Stimulated activated CD4-positive, alpha-beta T cell treated with anti-CD3 and anti-CD28 coated beads, Interleukin-1b, Interleukin-23, amount 100 ng/mL, for 48 hours (primary cell): ENCODE measurements at regions not wholly inside any gene's neighbourhood (a gene's known extent, or its start where the extent isn't known, plus 50 kb on each side); places are given as distances from the start of the nearest gene placed in this dataset.

ENCODE experiments used
- DNase-seq: peaks from one replicate; pipeline ENCODE4 v3.0.0-alpha.2; 2020

GRCh38 chr9:85249313-85249621, 492.5 kb downstream of the AGTPBP1 start:
- no peak for DNase-seq

DNA sequence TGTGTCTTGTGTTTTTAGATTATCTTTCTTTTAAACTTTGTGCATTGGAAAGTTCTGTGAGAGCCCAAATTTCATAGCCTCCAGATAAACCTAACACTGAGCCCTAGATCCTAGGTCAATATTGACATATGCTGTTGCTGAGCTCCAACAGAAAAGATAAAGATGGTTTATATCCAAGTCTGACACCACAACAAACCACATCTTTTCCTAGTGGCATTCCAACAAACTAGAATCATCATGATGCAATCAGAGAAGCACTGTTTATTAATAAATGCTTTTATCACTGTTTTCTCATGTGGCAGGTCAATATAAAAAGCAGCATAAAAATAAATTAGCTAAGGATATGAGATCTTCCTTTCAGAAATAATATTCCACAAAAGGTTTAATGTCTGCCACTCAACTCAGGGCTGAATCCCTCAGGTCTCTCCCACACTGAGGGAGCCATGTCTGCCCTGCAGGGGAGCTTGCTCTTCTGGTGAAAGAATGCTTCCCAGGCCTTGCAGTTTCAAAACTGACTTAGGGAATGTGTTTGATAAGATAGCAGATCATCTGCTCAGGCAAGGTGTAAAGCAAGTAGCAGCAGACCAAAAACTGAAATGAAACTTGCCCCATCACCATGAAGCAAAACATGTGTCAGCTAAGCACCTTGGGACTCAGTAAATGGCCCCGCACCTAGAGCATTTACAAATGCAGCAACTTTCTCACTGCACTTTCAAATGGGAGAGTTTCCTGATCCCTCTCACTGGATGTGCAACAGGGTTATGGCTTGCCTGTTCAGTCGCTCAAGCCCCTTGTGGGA, 493.0 kb downstream of the AGTPBP1 start:
- no peak for DNase-seq

DNA sequence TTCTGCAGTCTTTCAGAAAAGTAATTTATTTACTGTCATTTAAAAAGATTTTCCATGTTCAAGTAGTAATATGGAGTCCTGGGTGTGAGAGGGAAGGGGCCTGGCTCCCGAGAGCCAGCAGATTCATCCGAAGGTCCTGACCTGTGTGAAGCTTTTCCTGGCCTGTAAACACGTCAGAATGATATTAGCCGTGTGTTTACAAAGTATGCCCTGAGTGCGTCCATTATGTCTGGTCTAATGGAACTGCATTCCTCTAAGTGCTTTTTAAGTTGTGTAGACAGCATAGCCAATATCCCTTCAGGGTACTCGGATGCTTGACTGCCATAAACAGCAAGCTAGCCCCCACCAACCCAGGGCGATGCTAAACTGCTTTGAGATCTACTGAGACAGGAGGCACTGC, 495.2 kb downstream of the AGTPBP1 start:
- DNase-seq, result no peak

GRCh38 chr9:85244856-85245255, 496.9 kb downstream of the AGTPBP1 start:
- DNase-seq, result no peak

- no peak for DNase-seq
Observed at GRCh38 chr9:85243977-85244376, 497.8 kb downstream of the AGTPBP1 start.

GRCh38 chr9:85237478-85237877, 504.3 kb downstream of the AGTPBP1 start:
- no peak for DNase-seq

DNA sequence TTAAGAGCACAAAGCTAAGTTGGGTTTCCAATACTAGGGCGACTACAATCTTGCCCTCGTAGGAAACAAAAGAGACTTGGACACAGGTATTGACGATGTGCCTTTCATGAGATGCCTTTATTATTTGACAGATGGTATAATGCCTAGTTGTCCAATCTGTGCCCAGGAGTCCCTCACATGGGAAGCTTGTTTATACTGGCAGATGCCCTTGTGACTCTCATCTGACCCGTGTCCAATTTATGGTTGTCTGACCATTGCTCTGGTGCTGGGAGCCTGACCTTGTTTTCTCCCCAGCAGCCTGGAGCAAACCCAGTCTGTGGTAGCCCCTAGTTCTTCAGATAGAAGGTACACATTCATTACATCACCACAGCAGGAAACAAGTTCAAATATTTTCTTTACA, 511.7 kb downstream of the AGTPBP1 start:
- no peak for DNase-seq

- no peak for DNase-seq
Observed at GRCh38 chr9:85228111-85228855, 513.5 kb downstream of the AGTPBP1 start.

DNA sequence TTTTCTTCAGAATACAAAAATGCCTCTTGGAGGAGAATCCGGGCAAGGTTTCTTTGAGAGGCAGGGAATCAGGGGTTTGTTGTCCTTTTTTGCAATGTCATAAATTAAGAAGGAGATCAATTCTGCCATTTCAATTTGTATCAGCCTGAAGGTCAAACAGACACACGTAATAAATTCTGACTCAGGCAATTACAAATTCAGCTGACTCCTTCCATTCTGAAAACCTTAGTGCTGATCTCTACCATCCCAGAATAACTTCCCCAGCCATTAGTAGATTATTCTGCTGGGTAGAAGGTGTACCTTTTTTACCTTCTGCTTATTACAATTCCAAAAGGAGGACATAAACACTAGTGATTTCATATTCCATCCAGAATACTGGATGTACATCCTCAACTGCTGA, 516.6 kb downstream of the AGTPBP1 start:
- DNase-seq, result no peak

DNA sequence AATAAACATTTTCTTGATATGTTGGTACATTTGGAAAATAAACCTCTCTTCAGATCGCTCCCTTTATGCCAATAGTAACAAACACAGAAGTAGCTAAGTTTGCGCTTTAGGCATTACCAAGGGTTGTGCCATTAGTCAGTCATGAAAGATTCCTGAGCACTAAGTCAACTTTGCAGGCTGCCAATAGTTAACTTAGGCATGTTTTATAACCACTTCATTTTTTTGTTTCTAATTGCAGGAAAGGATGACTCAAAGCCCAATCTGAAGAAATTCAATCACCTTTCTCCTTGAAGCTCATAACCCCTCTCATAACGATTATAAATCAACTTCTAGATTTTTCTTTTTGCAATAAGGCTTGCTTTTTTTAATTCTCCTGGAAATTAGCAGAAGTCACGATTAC, 517.0 kb downstream of the AGTPBP1 start:
- no peak for DNase-seq

- DNase-seq, result no peak
Observed at GRCh38 chr9:85224301-85224700, 517.5 kb downstream of the AGTPBP1 start.

DNA sequence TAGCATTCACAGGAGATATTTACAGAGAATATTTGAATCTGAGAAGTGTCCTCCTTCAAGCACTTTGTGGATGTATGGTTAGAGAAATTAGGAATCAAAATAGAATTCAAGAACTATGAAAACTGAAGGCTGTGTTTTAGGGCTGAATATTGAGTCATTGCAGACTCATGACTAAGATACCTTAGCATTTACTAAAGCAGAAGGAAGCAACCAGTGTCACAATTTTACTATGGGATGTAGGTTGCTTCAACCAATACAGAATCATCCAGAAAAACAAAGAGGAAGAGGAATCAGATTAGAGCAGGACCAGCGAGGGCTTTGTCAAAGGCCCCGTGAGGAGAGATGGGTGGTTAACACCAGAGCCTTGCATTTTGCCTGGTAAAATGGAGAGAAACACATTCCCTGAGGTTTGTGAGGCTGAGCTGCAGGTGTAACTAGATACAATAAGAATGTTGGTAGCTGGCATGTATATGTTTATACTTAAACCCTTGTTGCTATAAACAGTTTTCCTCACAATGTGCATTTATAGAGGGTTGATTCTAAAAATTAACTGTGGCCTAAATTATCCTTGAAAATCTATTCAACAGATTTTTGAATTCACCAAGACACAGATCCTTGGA, 518.1 kb downstream of the AGTPBP1 start:
- no peak for DNase-seq

DNA sequence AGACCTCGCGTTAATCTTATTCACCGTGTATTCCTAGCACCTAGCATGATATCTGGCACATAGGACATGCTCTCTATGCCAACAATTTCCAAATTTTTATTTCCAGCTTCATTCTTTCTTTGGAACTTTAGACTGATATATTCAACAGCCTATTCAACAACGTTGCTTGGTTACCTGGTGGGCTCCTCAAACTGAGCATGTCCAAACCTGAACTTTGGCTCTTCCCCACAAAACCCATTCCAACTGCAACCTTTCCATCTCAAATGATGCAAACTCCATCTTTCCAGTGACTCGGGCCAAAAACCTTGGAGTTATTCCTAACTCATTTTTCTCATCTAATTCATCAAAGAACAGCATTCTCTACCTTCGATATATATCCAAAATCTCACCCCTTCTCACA, 525.2 kb downstream of the AGTPBP1 start:
- DNase-seq, result no peak

DNA sequence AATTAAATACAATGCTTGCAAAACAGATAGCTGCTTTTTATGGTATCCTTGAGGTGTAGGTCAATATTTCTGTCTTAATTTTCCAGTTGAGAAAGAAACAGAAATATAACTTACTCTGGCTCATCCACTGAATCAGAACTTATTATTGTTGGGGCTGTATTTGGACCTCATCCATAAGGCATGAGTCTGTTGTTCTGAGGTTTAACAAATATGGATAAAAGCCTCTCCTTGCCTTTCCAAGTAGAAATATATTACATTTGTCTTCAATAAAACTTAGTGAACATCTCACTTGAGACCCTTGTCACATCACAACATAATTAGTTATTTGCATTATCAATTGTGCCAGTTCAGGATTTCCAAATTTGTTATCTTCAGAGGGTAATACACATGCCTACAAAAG, 525.8 kb downstream of the AGTPBP1 start:
- DNase-seq, result no peak

GRCh38 chr9:85215416-85215815, 526.3 kb downstream of the AGTPBP1 start:
- DNase-seq, result no peak

DNA sequence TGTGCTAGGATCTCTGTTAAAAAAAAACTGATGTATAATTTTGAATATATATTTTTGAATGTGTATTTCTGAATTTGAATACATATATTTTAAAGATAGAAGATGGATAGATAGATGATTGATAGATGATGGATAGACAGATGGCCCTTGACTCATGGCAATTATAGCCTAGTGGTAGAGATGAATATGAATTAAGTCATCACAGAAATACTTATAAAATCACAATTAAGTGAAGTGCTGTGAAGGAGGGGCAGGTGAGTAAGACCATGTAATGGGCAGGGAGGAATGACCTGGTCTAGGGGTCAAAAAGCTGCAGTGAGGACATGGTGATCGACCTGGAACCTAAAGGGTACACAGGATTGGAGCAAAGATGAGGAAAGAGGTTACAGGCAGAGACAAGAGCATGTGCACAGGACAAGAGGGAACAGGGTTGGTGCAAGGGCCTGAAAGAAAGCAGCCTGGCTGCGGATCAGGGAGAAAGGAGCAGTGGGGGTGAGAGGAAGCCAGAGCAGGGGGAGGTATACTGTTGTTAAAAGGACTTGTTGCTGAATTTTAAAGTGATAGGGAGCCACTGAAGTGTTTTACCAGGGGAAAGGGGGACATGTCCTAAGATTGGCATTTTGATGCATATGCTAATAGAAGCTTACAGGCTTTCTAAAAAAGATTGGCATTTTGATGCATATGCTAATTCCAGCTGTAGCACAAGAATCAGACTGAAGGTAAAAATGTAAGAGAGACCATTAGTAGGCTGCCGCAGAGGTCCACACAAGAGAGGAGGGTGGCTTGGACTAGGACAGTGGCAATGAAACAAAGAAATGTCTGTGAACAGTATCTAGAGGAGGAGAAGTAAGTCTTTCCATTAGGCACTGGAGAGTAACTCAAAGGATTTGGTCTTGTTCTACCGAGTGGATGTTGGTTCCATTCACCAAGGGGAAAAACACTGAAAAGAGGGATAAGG, 527.8 kb downstream of the AGTPBP1 start:
- DNase-seq, result no peak

- DNase-seq, result peak; percentile 9
Observed at GRCh38 chr9:85212887-85213286, 528.9 kb downstream of the AGTPBP1 start.

DNA sequence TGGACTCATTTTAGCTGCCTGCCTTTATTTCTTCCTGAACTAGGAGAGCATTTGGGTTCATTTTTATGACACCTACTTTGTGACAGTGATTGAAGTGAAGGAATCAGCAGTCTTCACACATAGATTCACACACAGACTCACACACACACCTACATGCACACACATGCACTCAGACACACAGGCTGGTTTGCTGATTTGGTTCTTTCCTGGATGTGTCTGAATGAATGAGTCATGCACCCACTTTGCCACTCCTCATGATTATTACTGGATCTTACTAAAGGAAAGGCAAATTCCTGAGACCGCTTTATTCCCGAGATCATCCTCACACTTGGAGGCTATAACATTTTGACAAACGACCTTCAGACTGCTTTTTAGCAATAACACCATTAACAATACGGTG, 529.5 kb downstream of the AGTPBP1 start:
- no peak for DNase-seq

- no peak for DNase-seq
Observed at GRCh38 chr9:85208666-85209065, 533.1 kb downstream of the AGTPBP1 start.

GRCh38 chr9:85204176-85204575, 534.6 kb downstream of the NTRK2 start:
- no peak for DNase-seq

DNA sequence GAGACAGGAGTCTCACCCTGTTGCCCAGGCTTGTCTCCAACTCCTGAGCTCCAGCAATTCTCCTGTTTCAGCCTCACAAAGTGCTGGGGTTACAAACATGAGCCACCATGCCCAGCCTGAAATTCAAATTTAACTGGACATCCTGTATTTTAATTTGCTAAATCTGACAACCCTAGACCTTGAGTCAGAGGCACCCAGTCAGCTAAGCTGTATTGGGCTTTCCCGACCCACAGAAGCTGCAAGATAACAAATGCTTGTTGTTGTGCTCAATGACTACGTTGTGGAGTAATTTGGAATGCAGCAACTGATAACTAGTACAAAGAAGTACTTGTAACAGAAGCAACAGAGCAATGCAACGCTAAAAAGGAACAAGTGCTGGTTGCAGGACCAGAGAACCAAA, 533.1 kb downstream of the NTRK2 start:
- no peak for DNase-seq

DNA sequence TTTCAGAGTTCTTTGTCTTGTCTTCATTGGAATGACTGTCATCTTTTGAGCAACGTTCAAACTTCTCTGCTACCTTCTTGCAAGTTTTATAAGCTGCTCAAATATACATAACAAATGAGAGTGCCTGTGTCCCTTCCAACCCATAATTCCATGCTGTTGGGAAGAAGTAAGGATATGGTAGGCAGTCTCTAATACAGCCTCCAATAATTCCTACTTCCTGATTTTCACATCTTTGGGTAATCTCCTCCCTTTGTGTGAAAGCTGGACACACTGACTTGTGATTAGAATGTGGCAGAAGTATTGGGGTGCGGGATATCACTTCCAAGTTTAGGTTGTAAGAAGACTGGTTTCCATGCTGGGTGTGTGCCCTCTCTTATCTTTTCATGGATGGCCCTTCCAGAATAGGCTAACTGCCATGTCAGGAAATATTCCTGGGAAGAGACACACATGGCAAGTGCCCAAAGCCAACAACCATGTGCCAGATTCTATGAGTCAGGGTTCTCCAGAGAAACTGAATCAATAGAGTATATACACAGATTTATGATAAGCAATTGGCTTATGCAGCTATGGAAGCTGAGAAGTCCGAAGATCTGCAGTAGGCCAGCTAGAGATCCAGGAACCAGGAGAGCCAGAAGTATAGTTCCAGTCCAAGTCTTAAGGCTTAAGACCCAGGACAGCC, 531.3 kb downstream of the NTRK2 start:
- no peak for DNase-seq
